CD4-positive, alpha-beta T cell treated with Interleukin-6 at 100 ng/mL for 8 hours (primary cell): ENCODE measurements at regions not wholly inside any gene's neighbourhood (a gene's known extent, or its start where the extent isn't known, plus 50 kb on each side); places are given as distances from the start of the nearest gene placed in this dataset.
"Not testable (repeated sequence)": the region's sequence is repeated elsewhere in the genome, so short reads cannot be mapped to it uniquely, and the experiment has no call there.

ENCODE experiments used
- DNase-seq: peaks from one replicate; pipeline ENCODE4 v3.0.0-alpha.2; 2020; ENCODE audit warnings: mixed read lengths, low spot score

- DNase-seq, result no peak
Observed at GRCh38 chr19:30942636-30943035, 406.6 kb downstream of the TSHZ3 start.

DNA sequence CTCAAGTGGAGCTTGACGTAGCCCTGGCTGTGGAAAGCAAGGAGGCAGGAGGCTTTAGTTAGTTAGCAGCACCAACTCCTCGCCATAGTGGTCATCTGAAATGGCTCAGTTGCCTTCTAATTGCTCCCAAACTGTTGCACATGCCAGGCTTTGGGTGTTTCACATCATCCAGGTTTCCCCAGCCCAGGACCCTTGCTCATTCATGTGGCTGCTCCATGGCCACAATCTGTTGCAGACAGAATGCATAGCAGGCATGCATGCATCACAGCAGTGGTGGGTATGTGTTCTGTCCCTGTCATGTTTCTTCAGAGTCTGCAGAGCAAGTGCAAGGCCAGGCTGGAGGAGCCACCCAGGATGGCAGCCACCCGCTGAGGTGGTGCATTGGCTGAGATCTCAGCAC lies 407.6 kb downstream of the TSHZ3 start:
- no peak for DNase-seq

- DNase-seq, result no peak
Observed at GRCh38 chr19:30936276-30936675, 413.0 kb downstream of the TSHZ3 start.

GRCh38 chr19:30935146-30935545 lies 414.1 kb downstream of the TSHZ3 start:
- DNase-seq, result no peak

- DNase-seq, result not testable (repeated sequence)
Observed at GRCh38 chr19:30933454-30933853, 415.8 kb downstream of the TSHZ3 start.

- DNase-seq, result no peak
Observed at GRCh38 chr19:30932854-30933253, 416.4 kb downstream of the TSHZ3 start.

GRCh38 chr19:30930941-30931706 lies 418.1 kb downstream of the TSHZ3 start:
- DNase-seq, result no peak

DNA sequence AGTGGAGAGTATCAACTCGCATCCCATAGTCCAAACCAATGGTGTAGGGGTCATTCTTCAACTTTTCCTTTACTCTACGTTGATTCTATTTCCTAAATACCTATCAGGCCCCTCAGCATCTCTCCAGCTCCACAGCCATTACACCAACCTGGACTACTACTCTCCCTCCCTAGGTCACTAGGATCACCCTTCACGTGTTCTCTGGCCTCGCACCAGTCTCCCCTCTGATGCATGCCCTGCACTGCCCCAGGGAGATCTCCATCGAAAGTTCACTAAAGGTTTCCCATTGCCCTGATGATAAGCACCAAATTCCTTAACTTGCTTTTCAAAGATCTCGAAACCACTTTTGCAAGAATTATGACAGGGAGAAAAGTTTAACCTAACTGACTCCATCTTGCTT lies 421.5 kb downstream of the TSHZ3 start:
- DNase-seq, result no peak

- no peak for DNase-seq
Observed at GRCh38 chr19:30924670-30925069, 424.6 kb downstream of the TSHZ3 start.

DNA sequence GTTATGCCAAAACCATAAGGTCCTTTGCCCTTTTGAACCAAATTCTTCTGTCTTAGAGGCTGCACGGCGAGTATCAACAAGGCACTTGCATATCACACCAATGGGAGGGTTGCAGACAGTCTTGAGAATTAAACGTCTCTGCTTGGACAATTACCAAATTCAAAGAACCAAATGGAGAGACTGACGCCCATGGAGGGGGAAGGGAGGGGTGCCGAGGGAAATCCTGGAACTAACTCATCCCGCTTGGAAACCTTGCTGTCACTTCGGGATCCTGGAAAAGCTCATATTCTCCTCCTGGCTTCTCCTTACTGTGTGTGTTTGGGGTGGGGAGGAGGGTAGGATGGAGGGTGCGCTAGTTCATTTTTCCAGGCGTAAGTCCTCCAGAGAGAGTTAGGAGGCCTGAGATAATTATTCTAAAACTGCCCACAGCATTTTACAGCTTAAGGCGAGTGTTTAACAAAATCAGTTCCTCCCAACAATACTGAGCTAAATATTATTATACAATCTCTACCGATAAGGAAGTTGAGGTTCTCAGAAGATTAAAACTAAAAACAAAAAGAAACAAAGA lies 425.1 kb downstream of the TSHZ3 start:
- DNase-seq, result no peak

GRCh38 chr19:30923621-30924020 lies 425.6 kb downstream of the TSHZ3 start:
- no peak for DNase-seq

GRCh38 chr19:30923096-30923495 lies 426.1 kb downstream of the TSHZ3 start:
- DNase-seq, result no peak

- DNase-seq, result no peak
Observed at GRCh38 chr19:30920222-30920621, 429.0 kb downstream of the TSHZ3 start.

DNA sequence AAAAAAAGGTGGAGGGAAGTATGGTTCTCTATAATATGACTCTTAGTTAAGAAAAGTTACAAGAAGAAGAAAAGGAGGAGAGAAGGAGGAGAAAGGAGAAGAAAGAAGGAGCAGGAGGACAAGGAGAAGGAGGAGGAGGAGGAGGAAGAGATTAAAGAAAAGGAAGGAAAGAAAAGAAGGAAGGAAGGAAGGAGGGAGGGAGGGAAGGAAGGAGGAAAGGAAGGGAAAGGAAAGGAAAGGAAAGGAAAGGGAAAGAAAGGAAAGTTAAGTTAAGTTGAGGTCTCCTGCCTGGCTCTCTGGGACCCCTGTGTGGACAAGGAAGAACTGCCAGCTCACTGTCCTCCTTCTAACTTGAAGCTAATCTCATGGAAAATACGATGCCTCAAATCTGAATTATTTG lies 429.5 kb downstream of the TSHZ3 start:
- DNase-seq, result no peak

GRCh38 chr19:30916238-30916637 lies 433.0 kb downstream of the TSHZ3 start:
- no peak for DNase-seq

DNA sequence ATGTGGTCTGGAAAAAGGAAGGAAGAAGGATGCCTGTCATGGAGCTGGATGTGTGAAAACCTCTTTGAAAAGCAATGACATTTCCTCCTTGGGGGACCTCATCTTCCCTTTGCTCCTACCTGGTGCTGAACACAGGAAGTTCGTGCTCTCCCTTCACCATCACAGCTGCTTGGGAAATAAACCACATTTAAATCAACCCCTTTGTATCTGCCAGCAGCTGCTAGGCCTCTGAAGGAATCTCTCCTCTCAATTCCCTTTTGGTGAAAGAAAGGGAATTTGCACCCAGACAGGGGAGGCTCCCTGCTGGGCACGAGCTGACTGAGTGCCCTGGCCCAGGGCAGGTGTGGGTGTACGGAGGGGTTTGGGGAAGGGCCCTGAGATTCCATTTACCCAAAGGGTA lies 437.7 kb downstream of the TSHZ3 start:
- no peak for DNase-seq

GRCh38 chr19:30910485-30911240 lies 438.6 kb downstream of the TSHZ3 start:
- DNase-seq, result no peak

- DNase-seq, result no peak
Observed at GRCh38 chr19:30909216-30909615, 440.0 kb downstream of the TSHZ3 start.

DNA sequence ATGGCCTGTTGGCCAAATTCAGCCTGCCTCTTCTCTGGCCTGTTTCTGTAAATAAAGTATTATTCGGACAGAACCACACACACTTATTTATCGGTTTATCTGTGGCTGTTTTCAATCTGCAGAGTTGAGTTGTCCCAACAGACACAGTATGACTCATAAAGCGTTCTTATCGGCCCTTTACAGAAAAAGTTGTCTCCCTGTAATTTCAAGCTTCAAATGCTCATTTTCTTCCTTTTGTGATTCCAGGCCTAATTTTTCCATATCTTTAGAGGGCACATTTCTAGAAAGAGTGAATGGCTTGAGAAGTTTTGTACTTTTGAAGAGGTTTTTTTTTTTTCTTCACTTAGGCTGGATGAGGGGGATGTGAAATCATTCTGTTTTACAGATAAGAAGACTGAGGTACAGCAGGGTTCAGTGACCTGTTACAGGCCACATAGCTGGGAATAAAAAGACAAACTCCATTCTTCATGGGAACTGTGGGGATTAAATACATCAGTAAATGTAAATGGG lies 440.9 kb downstream of the TSHZ3 start:
- DNase-seq, result no peak

GRCh38 chr19:30906871-30907270 lies 442.4 kb downstream of the TSHZ3 start:
- no peak for DNase-seq

GRCh38 chr19:30900051-30900450 lies 449.2 kb downstream of the TSHZ3 start:
- DNase-seq, result no peak

- DNase-seq, result no peak
Observed at GRCh38 chr19:30898353-30899103, 450.7 kb downstream of the TSHZ3 start.
